Superior temporal gyrus (tissue), 1 donor: ENCODE measurements at regions not wholly inside any gene's neighbourhood (a gene's known extent, or its start where the extent isn't known, plus 50 kb on each side); places are given as distances from the start of the nearest gene placed in this dataset.
"Not testable (repeated sequence)": the region's sequence is repeated elsewhere in the genome, so short reads cannot be mapped to it uniquely, and the experiment has no call there.

Experiments
- DNase-seq: peaks from one replicate; pipeline ENCODE4 v3.0.0-alpha.2; 2016; ENCODE audit errors: extremely low spot score

DNA sequence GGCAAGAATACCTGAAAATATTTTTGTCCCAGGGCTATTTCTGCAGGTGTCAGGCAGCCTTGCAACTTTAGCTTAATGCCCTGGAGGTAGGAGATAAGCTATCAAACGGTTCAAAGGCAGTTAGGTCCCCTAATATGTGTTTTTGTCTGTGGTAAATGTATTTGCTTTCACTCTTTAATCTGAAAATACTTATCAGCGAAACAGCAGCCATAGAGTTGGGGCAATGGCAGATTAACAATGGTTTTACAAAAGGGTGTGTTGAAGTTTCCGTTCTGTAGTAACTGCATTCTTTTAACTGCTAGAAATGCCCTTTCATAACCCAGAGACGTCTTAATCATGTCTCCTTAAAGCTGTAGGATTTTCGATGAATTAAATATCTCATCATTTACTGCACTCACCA lies 265.0 kb upstream of the TRIB2 start:
- DNase-seq: no peak

- no peak for DNase-seq
These were observed 264.6 kb upstream of the TRIB2 start for GRCh38 chr2:12452185-12452584.

DNA sequence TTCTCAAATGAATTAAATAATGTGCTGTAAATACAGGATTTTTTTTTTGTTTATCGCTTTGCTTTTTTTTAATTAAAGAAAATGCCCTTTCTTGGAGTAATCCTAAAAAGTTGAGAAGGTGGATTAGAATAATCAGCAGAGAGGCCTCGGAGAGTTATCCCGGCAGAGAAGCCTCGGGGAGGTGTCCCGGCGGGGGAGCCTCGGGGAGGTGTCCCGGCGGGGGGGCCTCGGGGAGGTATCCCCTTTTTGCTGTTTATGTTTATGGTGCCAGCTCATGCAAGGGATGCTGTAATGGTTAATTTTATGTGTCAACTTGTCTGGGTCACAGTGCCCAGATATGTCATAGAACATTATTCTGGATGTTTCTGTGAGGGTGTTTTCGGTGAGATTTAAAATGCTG lies 263.0 kb upstream of the TRIB2 start:
- DNase-seq: no peak

- DNase-seq: no peak
These were observed 261.1 kb upstream of the TRIB2 start for GRCh38 chr2:12455661-12456060.

DNA sequence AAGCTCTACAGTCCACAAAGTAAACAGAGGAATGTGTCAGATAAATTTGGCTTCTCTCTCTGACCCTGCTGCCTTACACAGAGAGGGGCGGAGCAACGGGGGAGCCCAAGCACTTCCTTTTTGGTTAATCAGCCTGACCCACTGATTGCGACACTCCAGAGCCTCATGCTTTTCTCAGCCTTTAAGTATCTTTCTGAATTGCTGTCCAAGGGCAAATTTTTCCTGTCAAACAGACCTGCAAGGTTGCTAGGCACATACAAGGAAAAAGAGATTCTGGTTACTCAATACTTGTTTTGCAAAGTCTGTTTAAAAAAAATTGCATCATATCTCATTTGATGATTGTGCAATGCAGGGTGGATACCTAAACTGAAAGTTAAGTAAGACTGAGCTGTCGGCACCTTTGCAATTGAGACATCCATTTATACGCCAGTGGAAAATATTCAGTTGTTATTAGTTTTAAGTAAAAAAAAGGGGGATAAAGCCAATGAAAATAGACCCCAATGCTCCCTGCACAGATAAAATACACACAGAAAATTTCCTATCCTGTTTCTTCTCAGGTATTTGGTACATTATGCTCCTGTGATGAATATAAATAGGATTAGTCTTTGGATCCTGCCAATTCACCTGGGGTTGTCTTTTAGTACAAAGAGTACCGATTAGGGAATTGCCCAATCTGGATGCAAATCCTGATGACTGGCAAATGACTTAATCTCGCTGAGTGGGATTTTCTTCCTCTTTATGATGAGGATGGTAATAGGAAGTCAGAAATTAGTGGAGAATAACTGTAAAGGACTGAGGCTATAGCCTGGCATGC lies 260.2 kb upstream of the TRIB2 start:
- DNase-seq: no peak

DNA sequence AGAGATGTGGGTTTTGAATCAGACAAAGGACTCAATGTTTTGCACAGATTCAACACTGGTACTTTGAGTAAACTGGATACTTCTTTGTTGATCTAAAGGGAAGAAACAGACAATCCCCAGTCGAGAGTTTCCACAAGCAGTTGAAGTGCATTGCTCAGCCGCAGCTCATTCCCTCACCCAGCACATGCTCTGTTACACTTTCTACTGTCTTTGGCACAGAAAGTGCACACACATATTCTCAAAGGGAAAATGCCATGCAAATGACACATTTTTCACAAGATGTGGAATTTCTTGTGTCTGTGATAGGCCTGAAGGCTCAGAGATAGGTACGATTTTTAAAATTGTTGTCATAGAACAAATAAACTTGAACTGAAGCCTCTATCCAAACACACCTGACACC lies 258.9 kb upstream of the TRIB2 start:
- no peak for DNase-seq

- no peak for DNase-seq
These were observed 253.5 kb upstream of the TRIB2 start for GRCh38 chr2:12463189-12463588.

DNA sequence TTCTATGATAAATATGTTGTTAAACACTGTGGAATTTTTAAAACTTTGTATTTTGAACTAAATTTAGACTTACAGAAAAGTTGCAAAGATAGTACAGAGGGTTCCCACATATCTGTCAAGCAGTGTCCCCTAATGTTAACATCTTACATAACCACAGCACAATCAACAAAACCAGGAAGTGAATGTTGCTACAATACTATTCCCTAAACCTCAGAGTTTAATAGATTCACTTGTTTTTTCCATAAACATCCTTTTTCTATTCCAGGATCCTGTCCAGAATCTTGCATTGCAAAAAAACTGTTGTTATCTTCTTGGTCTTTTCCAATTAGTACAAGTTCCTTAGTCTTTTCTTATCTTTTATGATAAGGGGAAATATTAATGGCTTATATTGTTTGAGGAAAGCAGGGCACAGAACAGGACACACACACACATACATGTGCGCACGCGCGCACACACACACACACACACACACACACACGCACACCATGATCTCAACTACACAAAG lies 251.1 kb upstream of the TRIB2 start:
- no peak for DNase-seq

DNA sequence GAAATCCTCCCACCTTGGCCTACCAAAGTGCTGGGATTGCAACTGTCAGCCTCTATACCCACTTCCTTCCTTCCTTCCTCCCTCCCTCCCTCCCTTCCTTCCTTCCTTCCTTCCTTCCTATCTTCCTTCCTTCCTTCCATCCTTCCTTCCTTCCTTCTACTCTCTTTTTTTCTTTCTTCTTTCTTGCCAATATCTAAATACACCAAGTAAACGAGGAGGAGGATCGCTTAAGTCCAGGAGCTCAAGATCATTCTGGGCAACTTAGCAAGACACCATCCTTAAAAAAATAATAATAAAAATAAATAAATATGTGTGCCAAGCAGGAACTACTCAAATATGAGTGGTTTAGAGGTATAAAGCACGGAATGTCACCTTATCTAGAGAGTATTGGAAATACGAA lies 249.4 kb upstream of the TRIB2 start:
- no peak for DNase-seq

DNA sequence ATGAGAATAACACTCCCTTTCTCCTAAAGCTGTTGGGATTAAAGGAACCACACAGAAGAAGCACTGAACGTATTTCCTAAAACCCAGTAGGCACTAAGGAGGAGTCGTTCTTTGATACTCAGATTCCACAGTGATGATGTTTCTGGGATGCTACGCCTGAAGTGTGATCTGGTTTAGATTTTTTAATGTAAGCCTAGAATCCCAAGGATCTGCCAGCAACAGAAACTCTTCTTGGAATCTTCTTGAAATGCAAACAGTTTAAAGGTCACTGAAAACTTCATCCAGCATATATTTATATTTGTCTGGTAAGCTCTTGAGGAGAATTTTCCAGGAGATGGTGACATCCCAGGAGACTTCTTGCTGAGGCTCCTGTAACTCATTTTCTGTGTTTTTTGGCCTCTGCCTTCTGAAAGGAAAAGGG lies 247.6 kb upstream of the TRIB2 start:
- DNase-seq: no peak

DNA sequence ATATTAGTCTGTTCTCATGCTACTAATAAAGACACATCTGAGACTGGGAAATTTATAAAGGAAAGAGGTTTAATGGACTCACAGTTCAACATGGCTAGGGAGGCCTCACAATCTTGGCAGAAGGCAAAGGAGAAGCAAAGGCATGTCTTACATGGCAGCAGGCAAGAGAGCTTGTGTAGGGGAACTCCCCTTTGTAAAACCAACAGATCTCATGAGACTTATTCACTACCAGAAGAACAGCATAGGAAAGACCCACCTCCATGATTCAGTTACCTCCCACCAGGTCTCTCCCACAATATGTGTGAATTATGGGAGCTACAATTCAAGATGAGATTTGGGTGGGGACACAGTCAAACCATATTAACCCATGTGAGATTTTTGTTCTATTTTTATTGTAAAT lies 244.5 kb upstream of the TRIB2 start:
- DNase-seq: not testable (repeated sequence)

DNA sequence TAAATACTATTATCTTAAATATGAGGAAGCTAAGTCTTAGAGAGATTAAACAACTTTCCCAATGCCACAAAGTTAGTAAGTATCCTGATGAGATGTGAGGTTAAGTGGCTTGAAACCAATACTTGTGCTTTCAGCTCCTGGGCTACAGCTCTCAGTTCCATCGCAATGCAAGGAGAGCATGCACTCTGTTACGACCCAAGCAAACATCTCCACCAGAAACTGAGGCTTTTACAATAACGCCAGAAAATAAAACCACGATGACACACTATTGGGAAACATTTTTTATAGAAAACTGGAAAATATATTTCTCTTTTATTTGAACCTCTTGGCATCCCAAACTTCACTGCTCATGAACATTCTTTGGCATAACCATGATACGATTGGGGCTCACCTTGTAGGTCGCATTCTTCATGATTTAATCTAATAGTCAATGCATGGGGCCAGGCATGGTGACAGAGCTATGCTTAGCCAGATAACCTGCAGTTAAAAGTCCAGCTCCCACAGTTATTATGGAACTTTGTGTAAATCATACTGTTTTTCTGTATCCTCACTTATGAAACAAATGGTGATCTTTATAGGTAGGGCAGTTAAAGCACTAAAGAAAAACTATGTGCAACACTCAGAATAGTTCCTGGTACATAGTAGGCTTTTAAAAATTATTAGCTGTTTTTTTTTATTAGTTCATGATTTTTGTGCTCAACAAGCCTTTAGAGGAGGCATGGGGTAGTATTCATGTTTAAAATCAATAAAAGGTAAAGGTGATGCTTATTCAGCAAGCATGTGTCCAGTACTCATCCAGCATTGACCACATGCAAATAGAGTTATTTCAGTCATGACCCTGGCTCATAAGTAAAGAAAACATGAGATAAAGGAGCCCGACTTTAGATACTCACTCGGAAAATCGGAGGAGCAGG lies 238.3 kb upstream of the TRIB2 start:
- no peak for DNase-seq

- DNase-seq: no peak
These were observed 237.6 kb upstream of the TRIB2 start for GRCh38 chr2:12479065-12479601.

- no peak for DNase-seq
These were observed 232.1 kb upstream of the TRIB2 start for GRCh38 chr2:12484536-12485115.

- DNase-seq: no peak
These were observed 230.3 kb upstream of the TRIB2 start for GRCh38 chr2:12486205-12487118.

DNA sequence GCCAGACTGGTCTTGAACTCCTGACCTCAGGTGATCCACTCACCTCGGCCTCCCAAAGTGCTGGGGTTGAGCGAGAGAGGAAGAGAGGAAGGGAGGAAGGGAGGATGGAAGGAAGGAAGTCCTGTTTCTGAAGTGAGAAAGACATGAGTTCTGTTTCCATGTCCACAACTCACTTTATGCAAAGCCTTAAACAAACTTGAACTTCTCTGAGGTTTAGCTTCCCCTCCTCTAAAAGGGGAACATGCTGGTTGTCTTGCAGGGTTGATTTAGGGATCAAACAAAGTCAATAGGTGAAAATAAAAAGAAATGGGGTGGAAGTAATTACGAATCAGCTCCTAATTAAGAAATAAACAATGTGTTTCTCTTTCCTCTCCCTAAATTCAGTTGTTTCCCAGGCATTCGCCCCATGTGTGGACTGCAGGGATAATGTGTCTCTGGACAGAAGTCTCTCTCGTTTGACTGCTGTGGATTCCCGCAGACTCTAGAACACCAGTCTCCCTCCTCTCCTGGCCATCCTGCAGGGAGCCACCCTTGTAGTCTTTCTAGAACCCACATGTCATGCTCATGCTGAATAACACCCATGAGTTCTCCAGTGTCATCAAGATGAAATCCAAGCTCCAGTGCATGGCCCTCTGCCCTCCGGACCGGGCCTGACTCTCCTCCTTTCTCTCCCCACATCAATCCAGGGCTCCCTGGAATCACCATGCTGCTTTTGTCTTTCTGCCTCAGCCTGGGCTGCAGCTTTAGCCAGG lies 229.3 kb upstream of the TRIB2 start:
- no peak for DNase-seq

DNA sequence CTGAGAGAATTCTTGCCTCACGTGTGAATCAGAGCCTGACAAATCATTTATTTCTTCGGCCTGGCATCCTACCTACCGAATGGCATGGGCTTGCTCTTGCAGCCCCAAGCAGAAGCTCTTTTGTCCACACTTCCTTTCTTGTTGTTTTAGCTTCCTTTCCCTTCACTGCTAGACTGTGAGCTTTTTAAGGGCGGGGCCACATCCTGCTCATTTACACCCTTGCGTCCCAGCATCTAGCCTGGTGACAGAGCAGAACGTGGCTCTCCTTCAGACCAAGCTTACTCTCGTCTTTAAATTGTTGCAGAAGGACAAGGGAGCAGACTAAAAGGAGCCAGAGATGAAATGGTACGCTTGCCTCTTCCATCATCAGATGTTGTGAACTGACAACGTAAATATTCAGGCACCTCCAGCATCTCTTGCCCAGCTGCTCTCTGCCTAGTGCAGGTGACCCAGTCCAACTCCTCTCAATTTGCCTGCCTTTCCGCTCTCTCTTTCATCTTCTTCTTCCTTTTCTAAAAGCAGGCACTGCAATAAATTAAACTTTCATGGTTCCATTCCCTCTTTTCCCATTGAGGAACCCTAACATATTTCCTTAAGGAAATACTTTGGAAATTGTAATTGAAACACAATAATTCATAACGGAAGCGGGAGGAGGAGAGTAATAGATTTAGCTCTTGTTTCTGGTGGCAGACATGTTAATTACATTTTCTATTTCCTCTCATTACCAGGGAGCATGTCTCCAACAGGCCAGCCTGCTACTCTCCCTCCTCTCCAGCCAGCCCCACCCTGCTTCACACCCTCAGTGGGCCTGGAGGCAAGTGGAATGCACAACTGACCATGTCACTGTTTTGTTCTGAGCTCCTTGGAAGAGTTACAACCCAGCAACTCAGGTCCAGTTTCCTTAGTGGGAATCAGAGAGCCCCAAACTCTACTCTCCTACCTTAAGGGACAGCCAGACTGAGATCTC lies 228.1 kb upstream of the TRIB2 start:
- no peak for DNase-seq

DNA sequence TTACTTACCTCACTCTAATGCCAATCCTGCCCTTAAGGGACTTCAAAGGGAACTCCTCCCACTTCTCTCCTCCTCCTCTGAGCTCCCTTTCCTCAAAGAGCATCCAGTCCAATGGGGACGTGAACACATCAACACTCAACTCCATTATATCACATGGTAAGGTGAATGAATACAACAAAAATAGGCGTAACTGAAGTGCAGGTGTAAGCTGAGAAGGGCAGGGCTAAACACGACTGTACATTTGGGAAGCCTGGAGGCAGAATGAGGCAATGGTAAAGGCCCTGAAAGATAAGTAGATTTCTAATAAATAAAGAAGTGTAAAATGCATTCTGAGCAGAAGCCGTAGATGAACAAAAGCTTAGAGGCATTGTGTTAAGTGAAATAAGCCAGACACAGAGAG lies 226.1 kb upstream of the TRIB2 start:
- DNase-seq: no peak

- not testable (repeated sequence) for DNase-seq
These were observed 224.4 kb upstream of the TRIB2 start for GRCh38 chr2:12492360-12492759.
